GM21576 (cell line): ENCODE measurements at regions not wholly inside any gene's neighbourhood (a gene's known extent, or its start where the extent isn't known, plus 50 kb on each side); places are given as distances from the start of the nearest gene placed in this dataset.

Experiments used
- ATAC-seq: cut with Tn5 transposase; IDR thresholded peaks from one replicate; pipeline ENCODE4 v1.9.1; 2021; ENCODE audit warnings: mild to moderate bottlenecking, moderate library complexity; ENCODE audit not compliant: unreplicated experiment

DNA sequence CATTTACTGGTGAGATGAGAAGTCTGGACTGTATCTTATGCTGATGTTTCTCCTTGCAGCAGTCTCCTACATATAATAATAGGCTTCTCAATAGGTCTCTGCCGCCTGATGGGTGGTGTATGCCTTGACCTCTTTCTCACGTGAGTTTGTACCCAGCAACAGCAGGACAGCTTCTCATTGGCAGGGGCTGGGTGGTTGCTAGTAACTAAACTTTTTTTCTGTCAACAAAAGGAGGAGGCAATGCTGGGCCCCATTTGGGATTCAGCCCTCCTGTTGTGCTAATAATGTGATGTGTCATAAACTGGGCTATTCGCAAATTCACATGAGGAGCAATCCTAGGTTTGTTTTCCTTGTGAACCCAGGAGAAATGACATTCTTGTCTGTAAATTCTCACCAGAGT is 533.6 kb downstream of the GATA3 start:
- no peak for ATAC-seq

DNA sequence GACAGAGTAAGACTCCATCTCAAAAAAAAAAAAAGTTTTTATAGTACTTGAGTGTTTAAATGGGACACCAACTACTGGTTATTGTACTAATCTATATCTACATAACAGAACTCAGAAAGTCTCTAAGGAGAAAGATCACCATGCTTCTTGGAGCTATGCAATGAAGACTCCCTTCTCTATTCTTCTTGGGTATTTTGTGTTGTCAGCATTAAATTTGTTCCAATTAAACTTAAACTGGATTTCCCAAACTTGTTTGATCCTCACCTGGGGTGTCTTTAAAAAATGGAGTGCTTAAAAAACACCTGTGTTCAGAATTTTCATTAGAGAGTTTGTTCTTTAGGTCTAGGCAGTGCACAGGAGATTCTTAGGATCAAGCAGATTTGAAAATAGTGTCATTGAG is 536.0 kb downstream of the GATA3 start:
- no peak for ATAC-seq

DNA sequence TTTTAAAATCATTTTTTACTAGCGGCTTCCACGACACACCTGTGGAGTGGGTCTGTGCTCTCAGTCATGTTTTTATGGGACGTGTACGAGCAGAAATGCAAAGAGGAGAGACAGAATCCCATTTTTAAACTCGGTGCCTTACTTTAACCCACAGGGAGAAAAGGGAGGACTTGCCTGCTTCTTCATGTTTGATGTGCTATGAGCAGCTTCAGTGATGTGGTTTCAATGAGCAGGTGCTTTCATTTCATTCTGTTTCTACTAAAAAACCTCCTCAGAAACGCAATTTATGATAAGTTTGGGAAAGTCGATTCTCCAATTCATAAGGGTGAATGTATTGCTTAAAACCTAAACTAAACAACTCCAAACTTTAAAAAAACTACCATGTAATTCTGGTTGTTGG is 537.2 kb downstream of the GATA3 start:
- ATAC-seq, result no peak

DNA sequence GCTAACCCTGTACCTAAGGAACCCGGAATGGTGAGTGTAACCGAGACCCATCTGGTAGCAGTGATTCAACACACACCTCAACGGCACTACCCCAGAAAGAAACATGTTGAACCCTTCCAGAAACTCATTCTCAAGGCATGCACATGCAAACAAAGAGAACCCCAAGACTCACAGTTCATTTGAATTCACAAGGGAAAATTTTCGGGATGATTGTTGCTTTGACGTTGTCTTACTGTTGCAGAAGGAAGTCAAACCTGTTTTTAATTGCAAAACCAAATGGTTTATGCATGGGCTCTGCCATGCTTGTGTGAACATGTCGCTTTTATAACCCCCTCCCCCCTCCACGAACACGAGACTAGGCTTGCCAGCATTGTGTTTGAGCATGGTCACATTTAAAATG is 539.7 kb downstream of the GATA3 start:
- no peak for ATAC-seq

DNA sequence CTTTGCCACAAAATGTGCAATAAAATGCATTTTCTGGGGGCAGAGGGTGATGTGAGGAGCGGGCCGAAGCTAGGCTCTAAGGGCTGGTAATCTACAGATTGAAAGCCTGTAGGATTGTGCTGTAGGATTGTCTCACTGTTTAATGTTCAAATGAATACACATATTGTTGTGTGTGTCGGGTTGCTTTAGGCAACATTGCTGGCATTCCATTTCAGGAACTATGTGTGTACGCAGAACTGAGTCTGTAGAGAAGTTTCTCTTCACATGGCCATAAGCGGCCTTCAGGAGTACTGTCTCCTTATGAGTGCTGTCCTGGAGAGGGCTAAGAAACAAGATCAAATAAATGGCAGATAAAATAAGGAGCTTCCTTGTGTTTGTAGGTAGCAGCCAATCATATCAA is 540.2 kb downstream of the GATA3 start:
- ATAC-seq, result no peak

DNA sequence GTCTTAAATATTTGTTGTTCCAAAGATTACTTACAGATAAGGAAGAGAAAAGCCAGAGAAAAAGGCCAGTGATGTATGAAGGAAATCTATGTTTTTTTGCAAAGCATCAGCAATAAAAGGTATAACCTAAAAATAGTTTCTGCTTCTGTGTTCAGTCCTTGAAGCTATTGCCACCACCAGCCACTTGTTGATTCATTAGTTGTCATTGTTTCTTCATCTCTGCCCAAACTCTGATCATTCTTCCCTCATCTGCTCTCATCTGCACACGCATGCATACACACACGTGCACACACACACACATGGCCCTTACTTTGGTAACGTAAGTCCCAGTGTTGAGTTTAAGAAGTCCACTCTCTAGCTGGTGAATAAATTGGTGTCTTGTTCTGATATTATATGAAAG is 540.7 kb downstream of the GATA3 start:
- no peak for ATAC-seq

DNA sequence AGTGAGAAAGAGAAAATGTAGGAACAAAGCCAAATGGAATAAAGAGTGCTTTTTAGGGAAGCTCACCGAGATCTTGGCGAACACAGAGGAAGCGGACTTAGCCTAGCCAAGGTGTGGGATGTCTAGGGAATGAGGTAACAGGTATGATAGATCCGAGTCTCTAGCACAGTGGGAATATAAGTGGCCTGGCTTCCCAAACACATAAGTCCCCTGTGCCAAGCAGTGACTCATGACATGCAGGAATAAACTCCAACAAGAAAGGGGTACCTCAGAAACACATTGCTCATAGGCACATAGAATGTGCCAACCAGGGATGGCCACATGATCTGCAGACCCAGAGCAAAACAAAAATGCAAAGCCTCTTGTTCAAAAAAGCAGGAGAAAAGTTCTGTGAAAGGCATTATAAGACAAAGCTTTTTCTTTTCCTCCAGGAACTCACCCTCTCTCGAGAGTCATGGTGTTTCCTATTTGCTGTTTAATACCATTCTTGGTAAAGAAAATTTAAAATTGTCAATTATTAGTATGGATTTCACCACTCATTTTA is 542.5 kb downstream of the GATA3 start:
- ATAC-seq, result no peak

DNA sequence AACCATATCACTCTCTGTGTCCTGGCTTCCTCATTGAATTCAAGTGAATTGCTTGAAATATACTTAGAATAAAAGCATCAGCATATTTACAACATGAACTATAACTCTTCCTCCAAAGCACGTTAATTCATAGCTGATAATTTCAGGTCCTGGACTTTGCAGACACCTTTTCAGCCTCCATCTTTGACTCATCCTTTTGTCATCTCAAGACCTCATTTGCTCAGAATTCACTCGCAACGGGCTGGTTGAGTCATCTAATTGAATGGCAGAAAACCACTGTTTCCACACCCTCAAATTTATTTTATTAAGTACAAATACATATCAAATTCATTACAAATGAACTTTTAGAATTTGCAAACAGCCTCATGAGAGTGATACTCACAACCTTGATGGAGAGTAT is 545.7 kb downstream of the GATA3 start:
- no peak for ATAC-seq

DNA sequence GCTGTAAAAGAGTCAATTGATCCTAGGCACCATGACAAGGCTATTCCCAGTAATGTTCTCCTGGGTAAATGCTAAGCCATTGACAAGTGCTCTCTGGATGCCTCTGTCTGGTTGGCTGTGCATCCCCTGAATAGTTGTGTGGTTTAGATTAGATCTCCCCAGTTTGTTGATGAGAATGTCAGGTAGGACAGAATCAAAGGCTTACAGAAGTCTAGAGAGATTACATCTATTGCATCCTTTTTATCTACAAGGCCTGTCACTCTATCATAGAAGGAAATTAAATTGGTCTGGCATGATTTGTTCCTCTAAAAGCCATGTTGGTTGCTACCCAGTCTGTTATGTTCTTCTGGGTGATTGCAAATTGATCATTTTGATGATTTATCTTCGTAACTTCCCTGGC is 548.3 kb downstream of the GATA3 start:
- no peak for ATAC-seq

DNA sequence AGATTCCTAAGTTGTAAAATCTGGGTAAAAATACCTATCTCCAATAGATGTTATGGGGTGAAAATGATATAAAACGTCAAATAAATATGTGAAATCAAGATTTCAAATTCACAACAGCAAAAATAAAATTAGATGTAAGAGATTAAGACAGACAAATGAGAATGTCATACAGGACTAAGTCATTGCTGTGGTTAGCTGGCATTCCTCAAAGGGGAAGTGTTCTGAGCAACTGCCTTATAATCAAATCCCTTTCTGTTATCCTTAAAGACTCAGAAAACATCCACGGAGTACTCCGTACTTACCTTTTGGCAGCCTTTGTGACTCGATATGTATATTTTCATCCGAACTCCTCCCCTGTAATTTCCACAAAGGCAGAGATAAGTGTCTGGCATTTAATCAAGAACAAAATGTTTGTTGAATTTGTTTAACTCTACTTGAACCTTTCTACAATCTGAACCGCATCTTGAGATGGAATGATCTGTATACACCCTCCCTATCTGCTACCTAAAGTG is 559.6 kb downstream of the GATA3 start:
- ATAC-seq, result no peak

DNA sequence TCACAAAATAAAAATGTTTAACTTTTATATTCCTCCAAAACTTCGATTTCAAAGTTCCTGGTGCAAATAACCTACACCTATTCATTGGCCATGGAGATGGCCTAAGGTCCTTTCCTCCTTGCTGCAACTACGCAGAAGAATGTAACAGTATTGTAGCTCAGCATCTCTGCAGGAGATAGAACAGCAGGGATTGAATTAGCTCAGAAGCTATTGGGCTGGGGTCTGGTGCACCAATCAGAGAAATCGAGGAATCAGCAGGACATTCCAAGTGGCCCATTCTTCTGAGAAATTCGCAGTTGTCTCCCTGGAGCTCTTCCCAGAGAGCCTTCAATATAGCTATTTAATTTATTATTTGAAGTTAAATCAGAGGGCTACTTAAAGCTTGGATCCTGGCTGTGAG is 560.6 kb downstream of the GATA3 start:
- ATAC-seq, result no peak

DNA sequence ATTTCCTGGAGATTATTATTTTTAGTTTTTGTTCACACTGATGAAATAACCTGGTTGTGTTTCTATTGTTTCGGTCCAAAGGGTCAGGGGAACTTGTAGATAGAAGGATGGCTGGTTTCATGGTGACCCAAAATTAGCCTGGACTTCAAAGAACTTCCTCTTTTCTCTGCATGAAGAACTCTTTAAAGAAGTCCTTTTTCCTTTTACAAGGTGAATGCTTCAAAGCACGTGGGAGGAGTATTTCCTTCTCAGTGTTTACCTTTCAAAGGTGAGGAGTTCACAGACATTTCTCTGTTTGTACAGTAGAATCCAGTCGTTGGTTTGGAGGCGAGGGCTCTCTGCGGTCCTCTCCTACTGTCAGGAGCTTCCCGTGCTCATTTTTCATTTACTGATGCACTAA is 561.7 kb downstream of the GATA3 start:
- peak; percentile 68 for ATAC-seq

DNA sequence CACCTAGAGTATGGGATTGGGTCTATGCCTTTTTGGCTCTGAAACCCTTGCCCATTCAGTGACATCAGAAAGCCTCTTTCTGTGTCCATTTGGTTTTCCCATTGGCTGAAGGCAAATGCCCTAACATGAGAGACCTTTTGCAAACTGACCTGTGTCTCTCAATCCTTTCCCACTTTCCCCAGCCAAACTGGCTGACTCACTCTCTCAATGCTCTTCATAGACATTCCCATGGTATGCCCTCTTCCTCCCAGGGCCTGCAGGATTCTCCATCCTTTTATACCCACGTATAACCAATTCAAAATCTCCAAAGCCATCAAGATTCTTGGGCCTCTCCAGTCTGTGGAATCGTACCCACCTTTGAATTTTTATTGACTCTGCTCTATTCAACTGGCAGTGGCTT is 563.3 kb downstream of the GATA3 start:
- ATAC-seq, result no peak

DNA sequence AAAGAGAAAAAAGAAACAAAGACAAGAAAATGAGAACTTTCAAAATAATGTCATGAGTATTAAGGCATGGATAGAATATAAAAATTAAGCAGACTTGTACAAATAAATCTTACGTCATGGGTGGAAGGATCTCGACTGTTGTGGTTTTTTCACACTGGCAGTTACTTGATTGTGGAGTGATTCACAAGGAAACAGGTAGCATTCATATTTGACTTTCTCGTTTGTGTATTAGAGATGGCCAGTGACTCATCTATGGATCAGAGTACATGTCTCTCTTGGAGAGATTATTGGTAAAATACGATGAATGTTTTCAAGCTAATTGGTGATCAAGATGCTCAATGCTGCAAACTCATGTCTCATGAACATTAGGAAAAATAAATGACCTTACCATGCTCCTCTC is 564.3 kb downstream of the GATA3 start:
- ATAC-seq, result no peak

DNA sequence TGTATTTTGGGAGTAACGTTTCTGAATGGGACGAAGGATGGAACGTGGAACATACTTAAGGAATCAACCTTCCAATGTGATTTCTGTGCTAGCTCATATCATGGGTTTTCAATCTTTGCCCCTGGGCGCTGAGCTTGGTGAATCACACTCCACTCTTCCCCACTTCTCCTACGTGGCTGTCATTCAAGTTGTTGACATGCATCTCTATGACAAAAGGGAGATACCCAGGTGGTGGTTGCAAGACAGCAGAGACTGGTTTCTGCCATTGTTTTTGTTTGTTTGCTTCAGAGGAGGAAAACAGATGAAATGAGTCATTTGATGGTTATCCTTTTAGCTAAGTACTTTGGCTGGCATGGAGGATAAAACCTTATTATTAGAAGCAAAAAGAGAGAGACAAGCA is 573.9 kb downstream of the GATA3 start:
- ATAC-seq, result no peak

DNA sequence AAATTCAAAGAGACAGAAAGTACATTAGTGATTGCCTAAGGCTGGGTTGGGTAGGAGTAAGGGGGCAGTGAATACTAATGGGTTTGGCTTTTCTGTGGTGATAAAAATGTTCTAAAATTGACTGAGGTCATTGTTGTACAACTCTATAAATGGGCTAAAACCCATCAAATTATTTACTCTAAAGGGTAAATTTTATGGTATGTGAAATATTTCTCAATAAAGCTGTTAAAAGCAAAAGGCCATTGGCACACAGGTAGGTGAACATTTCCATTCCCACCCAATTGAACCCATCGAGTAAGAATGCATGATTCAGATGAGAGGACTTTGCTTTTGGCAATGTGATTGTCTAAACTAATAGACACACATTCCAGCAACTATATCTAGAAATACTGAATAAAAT is 579.4 kb downstream of the GATA3 start:
- no peak for ATAC-seq

DNA sequence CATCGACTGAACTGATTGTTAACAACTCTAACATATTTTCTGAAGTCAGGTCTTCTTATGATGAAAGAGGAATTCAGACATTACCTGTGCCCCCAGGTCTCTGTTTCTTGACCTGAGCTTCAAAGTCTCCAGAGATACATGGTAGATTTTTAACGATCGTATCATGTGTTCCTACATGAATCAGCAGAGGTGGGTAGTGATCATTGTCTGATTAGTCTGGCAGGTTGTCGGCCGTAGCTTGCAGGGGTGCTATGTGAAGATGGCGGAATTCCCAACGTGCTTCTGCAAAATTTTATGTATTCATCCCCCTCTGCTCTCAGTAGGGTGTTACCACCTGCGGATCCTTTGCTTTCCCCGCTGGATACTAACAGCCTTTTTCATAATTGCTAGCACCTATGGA is 581.9 kb downstream of the GATA3 start:
- no peak for ATAC-seq

DNA sequence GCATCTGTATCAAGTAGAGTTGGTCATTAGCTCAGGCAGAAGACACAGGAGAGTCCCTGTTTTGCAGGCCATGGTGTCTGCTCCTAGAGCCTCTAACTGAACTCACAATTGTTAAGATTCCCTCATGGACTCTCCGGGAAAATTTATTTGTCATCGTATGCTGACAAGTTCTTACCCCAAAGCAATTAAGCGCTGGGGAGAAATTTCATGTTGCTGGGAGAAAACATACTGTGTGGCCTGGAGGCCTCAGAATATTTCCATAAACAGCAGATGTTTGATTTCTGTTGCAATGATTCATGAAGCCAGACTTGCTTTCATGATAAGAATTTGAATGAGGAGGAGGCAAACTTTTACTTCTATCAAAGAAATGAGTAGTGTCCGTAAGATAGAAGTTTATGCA is 583.2 kb downstream of the GATA3 start:
- ATAC-seq, result no peak

DNA sequence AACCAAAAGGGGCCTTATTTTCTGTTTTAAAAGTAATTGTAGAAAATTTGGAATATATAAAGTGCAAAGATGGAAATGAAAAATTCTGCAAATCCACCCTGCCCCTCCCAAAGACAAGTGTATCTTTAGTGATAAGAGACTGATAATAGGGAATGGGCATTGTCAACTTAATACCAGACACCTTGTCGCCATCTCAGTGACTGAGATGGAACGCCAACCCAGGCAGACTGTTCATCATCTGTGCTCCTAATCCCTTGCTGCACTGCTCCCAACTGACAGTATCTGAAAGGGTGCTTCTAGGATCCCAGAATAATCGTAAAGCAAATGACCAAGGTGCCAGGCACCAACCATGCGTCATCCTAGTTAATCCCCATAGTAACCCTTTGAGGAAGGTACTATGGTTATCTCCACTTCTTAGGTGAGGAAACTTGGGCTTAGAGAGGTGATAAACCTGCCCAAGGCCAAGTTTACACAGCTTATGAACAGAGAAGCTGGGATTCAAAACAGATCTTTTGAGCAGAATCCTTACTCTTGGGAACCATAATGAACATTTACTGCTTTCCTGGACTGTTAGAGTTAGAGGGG is 583.7 kb downstream of the GATA3 start:
- ATAC-seq, result no peak

DNA sequence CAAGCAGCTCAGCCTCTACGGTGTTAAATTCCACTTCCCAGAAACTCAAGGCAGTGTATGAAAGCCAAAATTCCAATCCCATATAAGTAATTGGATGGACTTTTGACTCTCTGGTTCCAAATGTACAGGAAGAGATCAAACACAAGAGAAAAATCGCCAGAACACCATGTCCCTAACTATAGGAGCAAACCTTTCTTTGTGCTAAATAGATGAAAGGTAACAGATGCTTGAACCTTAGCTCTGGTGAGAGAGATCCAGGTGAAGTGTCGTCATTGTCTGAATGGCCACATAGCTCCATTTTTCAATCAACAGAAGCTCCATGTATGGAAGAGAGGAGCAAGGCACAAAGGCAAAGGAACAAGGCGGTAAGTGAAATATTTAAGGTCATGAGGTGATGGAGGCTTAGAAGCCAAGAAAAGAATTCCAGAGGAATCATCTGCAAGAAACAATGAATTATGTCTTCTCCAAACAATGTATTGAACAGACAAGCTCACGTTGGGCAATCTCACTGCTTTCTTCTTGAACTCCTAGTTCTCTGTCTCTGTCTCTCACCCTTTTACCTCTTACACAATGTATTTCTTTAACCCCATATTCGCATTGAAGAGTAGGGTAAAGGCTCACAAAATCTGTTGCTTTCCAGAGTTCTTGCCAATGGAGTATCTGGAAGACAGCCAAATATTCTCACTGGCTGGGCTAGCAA is 585.1 kb downstream of the GATA3 start:
- no peak for ATAC-seq

DNA sequence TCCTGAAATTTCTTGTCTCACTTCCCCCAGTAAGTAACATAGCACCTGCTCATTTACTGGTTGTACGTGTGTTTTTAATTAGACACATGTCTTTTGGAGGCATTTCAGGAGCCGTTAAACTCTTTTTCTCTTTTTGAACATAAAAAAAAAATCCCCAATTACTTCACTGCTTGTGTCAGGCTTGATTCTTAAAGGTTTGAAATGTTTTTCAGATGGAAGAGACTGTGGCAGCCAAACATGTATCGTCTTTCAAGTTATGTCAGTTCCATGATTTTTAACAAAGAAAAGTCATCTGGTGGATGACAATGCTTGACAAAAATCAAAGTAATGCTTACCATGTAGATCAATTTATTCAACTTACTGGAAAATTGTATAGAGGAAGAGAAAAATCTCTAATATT is 585.8 kb downstream of the GATA3 start:
- no peak for ATAC-seq

DNA sequence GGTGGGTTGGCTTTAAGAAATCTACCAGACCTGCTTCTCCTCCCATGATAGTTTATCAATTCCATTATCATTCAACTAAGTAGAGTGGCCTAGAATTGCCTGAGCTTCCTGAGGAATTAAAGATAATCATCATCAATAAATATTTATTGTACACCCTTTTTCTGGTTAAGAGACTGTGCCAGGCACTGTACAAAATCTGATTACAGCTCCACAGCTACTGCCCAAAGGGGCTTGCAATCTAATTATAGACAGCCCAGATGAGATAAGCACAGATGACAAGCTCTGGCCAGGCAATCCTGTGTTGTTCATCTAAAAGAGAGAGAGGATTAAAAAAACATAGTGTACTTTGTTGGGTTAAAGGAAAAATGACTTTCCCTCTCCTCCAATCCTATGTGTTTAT is 586.4 kb downstream of the GATA3 start:
- ATAC-seq, result no peak

DNA sequence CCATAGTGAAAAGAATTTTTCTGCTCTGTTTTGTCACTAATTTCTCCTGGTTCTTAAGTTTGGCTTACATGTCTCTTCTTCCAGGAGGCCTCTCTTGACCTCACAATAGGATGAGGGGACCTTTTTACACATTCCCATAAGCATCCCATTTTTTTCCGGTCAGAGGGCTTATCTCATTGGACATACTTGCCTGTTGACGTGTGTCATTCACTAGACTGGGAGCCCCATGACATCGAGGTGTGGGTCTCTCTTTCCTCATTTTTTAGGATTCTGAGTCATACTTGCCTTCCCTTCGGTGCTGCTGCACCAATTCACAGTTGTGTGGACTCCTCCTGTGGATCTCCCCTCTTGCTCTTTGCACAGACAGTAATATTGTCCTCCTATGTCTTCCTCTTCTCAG is 601.8 kb downstream of the GATA3 start:
- ATAC-seq, result no peak
